HepG2 (cell line): ENCODE measurements at regions not wholly inside any gene's neighbourhood (a gene's known extent, or its start where the extent isn't known, plus 50 kb on each side); places are given as distances from the start of the nearest gene placed in this dataset.

Experiments used
- ATF1 ChIP-seq: IDR thresholded peaks from 2 replicates; pipeline ENCODE4 v1.6.1; 2016; ENCODE audit warnings: mild to moderate bottlenecking, control low read depth
- DBP ChIP-seq: sonication (generic); formaldehyde crosslinking; IDR thresholded peaks from 2 replicates; pipeline ENCODE4 v1.4.0; 2020; ENCODE audit warnings: missing genetic modification reagents; ENCODE audit errors: not compliant biosample characterization
- PHB2 ChIP-seq: fragments of 450-650 bp; IDR thresholded peaks from 2 replicates; pipeline ENCODE4 v1.6.1; 2018; ENCODE audit not compliant: partially characterized antibody
- REPIN1 ChIP-seq: sonication (generic); formaldehyde crosslinking; IDR thresholded peaks from 2 replicates; pipeline ENCODE4 v1.8.0; 2022; ENCODE audit warnings: missing genetic modification reagents, low read depth, mild to moderate bottlenecking, borderline replicate concordance
- REST ChIP-seq, 2 experiments: IDR thresholded peaks; 2 replicates each; pipeline ENCODE4 v1.6.1; 2011 to 2012; ENCODE audit warnings: low read length in 2 of 2, borderline replicate concordance in 1 of 2, low read depth in 1 of 2, mild to moderate bottlenecking in 1 of 2, moderate library complexity in 1 of 2
- SNRNP70 ChIP-seq: fragments of 200-400 bp; formaldehyde crosslinking; IDR thresholded peaks from 2 replicates; pipeline ENCODE4 v1.6.1; 2017; ENCODE audit warnings: mild to moderate bottlenecking, low read depth, low read length, moderate library complexity
- TERF1 ChIP-seq: sonication (generic); formaldehyde crosslinking; IDR thresholded peaks from 2 replicates; pipeline ENCODE4 v1.8.0; 2022; ENCODE audit warnings: mild to moderate bottlenecking, missing genetic modification reagents, moderate library complexity
- THAP11 ChIP-seq: IDR thresholded peaks from 2 replicates; pipeline ENCODE4 v1.6.1; 2016; ENCODE audit warnings: missing biosample characterization, missing genetic modification reagents
- THAP9 ChIP-seq: sonication (generic); formaldehyde crosslinking; IDR thresholded peaks from 2 replicates; pipeline ENCODE4; 2020; ENCODE audit warnings: missing genetic modification reagents, mild to moderate bottlenecking, borderline replicate concordance
- U2AF1 ChIP-seq: fragments of 200-400 bp; formaldehyde crosslinking; optimal IDR thresholded peaks from 2 replicates; pipeline ENCODE3; 2017; ENCODE audit warnings: mild to moderate bottlenecking, low read depth, low read length
- ZIK1 ChIP-seq: sonication (generic); formaldehyde crosslinking; IDR thresholded peaks from 2 replicates; pipeline ENCODE4 v1.5.0; 2020; ENCODE audit warnings: mild to moderate bottlenecking, low read depth, missing genetic modification reagents, borderline replicate concordance
- ZMAT5 ChIP-seq: sonication (generic); formaldehyde crosslinking; IDR thresholded peaks from 2 replicates; pipeline ENCODE4 v1.5.0; 2020; ENCODE audit warnings: mild to moderate bottlenecking, low read depth, missing genetic modification reagents, borderline replicate concordance
- ZNF205 ChIP-seq: IDR thresholded peaks from 2 replicates; pipeline ENCODE4 v1.6.1; 2018; ENCODE audit warnings: missing biosample characterization, missing genetic modification reagents
- ZNF430 ChIP-seq: sonication (generic); formaldehyde crosslinking; IDR thresholded peaks from 2 replicates; pipeline ENCODE4 v1.9.0; 2021; ENCODE audit warnings: mild to moderate bottlenecking, missing genetic modification reagents
- ZNF691 ChIP-seq: sonication (generic); formaldehyde crosslinking; IDR thresholded peaks from 2 replicates; pipeline ENCODE4 v1.4.0; 2020; ENCODE audit warnings: missing genetic modification reagents, low read depth, mild to moderate bottlenecking, borderline replicate concordance

GRCh38 chr12:124369055-124369826 is 74.3 kb downstream of the RFLNA start (continued):
- no peak for TF ChIP-seq DBP (CRISPR knock-in tag)
- TF ChIP-seq PHB2: no peak
- peak; percentile 87; the same call in 1 of the 2 replicates for TF ChIP-seq ZIK1 (CRISPR knock-in tag)
- TF ChIP-seq ZMAT5 (CRISPR knock-in tag): no peak
- peak; percentile 73; the same call in 1 of the 2 replicates for TF ChIP-seq REPIN1 (CRISPR knock-in tag)
- peak; percentile 51 for TF ChIP-seq U2AF1
- TF ChIP-seq ZNF691 (CRISPR knock-in tag): peak; percentile 83
- TF ChIP-seq THAP9 (CRISPR knock-in tag): no peak; the same call in 1 of the 2 replicates
- TF ChIP-seq THAP11 (CRISPR knock-in tag): peak; percentile 55; the same call in 1 of the 2 replicates
- TF ChIP-seq REST (IDR thresholded peaks at IDR 0.05; ENCODE audit: borderline replicate concordance in 1 of 2, low read depth in 1 of 2, low read length in 2 of 2): no peak
- TF ChIP-seq SNRNP70: no peak
- TF ChIP-seq ZNF205 (CRISPR knock-in tag): no peak
- TF ChIP-seq ATF1: no peak
- no peak for TF ChIP-seq TERF1 (CRISPR knock-in tag)
- peak; percentile 86 for TF ChIP-seq ZNF430 (CRISPR knock-in tag)
